PC-9 (cell line): ENCODE measurements at regions not wholly inside any gene's neighbourhood (a gene's known extent, or its start where the extent isn't known, plus 50 kb on each side); places are given as distances from the start of the nearest gene placed in this dataset.

Experiments used
- EZH2 ChIP-seq: fragments of 200-600 bp; sonication (generic); IDR thresholded peaks from 2 replicates; pipeline ENCODE4 v1.8.0; 2017; ENCODE audit warnings: antibody characterized with exemption, low read depth
- TF ChIP-seq, protein P1 (sequence below): fragments of 200-600 bp; sonication (generic); conservative IDR thresholded peaks from 2 replicates; pipeline ENCODE4 v1.6.1; 2017; ENCODE audit warnings: mixed run types, antibody characterized with exemption, mild to moderate bottlenecking, moderate library complexity

DNA sequence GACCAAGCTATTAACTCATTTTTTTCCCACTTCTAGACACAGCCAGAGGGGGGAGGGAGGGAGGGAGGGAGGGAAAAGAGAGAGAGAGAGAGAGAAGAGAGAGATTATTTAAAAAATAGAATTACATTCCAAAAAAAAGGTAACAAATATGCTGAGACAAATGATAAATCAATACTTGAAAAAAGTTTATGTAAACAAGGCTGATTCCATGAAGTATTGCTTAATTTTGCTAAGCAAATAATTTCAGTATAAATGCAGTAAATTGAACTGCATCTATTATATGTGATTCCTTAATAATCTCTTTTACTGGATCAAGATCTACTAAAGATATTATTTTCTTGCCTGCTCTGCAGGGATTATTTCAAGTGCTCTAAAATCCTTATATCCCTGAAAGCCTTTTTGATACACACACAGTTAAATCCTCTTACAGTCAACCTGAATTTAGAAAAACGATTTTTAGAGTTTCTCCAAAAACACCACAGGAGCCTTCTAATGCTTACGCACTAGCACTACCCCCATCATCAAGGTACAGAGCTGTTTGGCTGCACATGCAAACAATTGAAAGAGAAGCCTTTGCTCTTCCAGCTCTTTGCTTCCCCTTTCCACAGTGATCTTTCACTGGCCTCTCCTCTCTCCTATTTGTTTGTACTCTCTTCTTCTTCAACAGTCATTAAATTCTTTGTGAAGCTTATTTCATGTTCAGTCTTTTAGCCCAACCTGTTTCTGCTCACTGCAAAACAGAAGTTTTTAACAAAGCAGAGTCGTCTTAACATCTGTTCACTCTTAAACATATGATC, 426.3 kb upstream of the FAM241A start:
- TF ChIP-seq, protein P1, sequence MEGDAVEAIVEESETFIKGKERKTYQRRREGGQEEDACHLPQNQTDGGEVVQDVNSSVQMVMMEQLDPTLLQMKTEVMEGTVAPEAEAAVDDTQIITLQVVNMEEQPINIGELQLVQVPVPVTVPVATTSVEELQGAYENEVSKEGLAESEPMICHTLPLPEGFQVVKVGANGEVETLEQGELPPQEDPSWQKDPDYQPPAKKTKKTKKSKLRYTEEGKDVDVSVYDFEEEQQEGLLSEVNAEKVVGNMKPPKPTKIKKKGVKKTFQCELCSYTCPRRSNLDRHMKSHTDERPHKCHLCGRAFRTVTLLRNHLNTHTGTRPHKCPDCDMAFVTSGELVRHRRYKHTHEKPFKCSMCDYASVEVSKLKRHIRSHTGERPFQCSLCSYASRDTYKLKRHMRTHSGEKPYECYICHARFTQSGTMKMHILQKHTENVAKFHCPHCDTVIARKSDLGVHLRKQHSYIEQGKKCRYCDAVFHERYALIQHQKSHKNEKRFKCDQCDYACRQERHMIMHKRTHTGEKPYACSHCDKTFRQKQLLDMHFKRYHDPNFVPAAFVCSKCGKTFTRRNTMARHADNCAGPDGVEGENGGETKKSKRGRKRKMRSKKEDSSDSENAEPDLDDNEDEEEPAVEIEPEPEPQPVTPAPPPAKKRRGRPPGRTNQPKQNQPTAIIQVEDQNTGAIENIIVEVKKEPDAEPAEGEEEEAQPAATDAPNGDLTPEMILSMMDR, result no peak
- TF ChIP-seq EZH2, result no peak
